ENCODE measurements at regions not wholly inside any gene's neighbourhood (a gene's known extent, or its start where the extent isn't known, plus 50 kb on each side); places are given as distances from the start of the nearest gene placed in this dataset.

DNA sequence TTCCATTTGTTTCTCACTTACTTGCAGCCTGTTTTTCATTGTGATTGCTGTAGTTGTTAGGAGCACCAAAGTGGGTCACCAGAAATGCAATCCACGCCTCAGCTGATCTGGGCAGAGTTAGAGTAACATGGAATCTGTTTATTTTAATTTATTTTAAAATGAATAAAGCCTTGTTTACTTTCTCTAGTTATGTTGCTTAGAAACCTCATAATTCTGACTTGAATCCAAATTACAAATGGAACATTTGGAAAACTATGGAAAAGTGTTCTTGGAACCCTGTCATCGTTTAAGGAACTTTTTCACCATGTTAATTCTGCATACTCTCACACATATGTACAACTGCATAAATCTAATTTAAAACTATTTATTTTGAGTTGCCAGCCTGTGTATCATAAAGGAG, 92.2 kb upstream of the DAAM1 start:
- Histone ChIP-seq H3K9ac (ENCODE audit: low read length) (no peak overlapping the region), H3K36me3 (ENCODE audit: insufficient read depth, low read length) (no peaks in the 10 kb centered on the region), H3K27ac (ENCODE audit: low read depth, low read length, poor library complexity, severe bottlenecking) (no peak overlapping the region), H3K79me2 (ENCODE audit: insufficient read depth, low read length) (no peaks in the 10 kb centered on the region), H4K20me1 (ENCODE audit: insufficient read depth, low read length) (no peaks in the 10 kb centered on the region), H3K9me3 (ENCODE audit: low read length) (no peaks in the 10 kb centered on the region), H3K27me3 (ENCODE audit: insufficient read depth, low read length) (no peaks in the 10 kb centered on the region), H3K4me2 (ENCODE audit: low read length) (no peak overlapping the region), H3F3A (ENCODE audit: insufficient read depth, low read length) (no peaks in the 10 kb centered on the region), H3K9me2 (ENCODE audit: low read depth, low read length) (no peaks in the 10 kb centered on the region), H3K4me1 (ENCODE audit: insufficient read depth, low read length, severe bottlenecking) (no peaks in the 10 kb centered on the region), H3K4me3 (ENCODE audit: low read depth, low read length, poor library complexity, severe bottlenecking) (no peak overlapping the region), H2AFZ (ENCODE audit: low read length) (no peak overlapping the region)
- TF ChIP-seq, protein P1, sequence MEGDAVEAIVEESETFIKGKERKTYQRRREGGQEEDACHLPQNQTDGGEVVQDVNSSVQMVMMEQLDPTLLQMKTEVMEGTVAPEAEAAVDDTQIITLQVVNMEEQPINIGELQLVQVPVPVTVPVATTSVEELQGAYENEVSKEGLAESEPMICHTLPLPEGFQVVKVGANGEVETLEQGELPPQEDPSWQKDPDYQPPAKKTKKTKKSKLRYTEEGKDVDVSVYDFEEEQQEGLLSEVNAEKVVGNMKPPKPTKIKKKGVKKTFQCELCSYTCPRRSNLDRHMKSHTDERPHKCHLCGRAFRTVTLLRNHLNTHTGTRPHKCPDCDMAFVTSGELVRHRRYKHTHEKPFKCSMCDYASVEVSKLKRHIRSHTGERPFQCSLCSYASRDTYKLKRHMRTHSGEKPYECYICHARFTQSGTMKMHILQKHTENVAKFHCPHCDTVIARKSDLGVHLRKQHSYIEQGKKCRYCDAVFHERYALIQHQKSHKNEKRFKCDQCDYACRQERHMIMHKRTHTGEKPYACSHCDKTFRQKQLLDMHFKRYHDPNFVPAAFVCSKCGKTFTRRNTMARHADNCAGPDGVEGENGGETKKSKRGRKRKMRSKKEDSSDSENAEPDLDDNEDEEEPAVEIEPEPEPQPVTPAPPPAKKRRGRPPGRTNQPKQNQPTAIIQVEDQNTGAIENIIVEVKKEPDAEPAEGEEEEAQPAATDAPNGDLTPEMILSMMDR (IDR thresholded peaks at IDR 0.05; ENCODE audit: low read length), result no peak
- no peak for TF ChIP-seq EZH2 (IDR thresholded peaks at IDR 0.05; ENCODE audit: borderline replicate concordance, low read length)

DNA sequence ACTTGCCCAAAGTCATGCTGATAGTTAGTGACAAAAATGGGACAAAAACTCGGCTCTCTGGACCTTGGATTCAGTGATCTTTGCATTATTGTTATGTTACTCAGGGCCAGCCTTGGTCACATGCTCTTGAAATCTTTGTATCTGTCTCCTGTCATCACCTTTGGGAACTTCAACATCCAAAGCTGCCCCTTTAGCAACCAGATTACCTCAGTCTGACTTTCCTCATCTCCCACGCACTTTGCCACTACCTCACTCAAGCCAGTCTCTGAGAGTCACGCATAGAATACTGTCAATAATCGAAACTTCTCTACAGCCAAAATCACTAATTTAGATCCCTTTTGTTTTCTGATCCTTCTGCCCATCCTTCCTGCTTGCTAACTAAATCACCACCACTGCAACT, 90.8 kb upstream of the DAAM1 start:
- Histone ChIP-seq H3K4me2 (ENCODE audit: low read length) (no peak overlapping the region), H3F3A (ENCODE audit: insufficient read depth, low read length) (no peaks in the 10 kb centered on the region), H2AFZ (ENCODE audit: low read length) (no peak overlapping the region)

DNA sequence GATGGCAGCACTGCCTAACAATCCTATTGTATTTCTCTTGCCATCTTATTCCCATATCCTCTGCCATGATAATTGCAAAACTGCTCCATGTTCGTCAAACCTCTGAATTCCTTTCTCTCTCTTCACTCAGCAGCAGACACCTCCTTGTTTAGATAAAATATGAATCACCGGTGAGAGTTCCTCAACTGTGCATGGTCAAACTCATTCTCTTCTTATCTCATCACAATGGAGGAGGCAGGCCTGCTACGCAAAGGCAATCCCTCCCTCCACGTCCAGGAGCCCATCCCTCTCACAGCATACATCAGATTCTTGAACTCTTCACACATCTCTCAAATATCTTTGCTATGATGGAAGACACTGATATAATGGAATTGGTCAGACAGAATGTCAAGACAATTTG, 90.1 kb upstream of the DAAM1 start:
- Histone ChIP-seq H3K27ac (ENCODE audit: low read depth, low read length, poor library complexity, severe bottlenecking) (no peak overlapping the region), H2AFZ (ENCODE audit: low read length) (no peak overlapping the region), H3K4me2 (ENCODE audit: low read length) (no peak overlapping the region)

More for the DNA sequence above, 90.8 kb upstream of the DAAM1 start:
- Histone ChIP-seq H3K4me3 (ENCODE audit: low read depth, low read length, poor library complexity, severe bottlenecking) (no peak overlapping the region), H3K27me3 (ENCODE audit: insufficient read depth, low read length) (no peaks in the 10 kb centered on the region), H3K9me2 (ENCODE audit: low read depth, low read length) (no peaks in the 10 kb centered on the region), H3K27ac (ENCODE audit: low read depth, low read length, poor library complexity, severe bottlenecking) (no peak overlapping the region), H4K20me1 (ENCODE audit: insufficient read depth, low read length) (no peaks in the 10 kb centered on the region), H3K4me1 (ENCODE audit: insufficient read depth, low read length, severe bottlenecking) (no peaks in the 10 kb centered on the region), H3K9me3 (ENCODE audit: low read length) (no peaks in the 10 kb centered on the region), H3K79me2 (ENCODE audit: insufficient read depth, low read length) (no peaks in the 10 kb centered on the region), H3K36me3 (ENCODE audit: insufficient read depth, low read length) (no peaks in the 10 kb centered on the region), H3K9ac (ENCODE audit: low read length) (no peak overlapping the region)
- TF ChIP-seq, protein P1 (IDR thresholded peaks at IDR 0.05; ENCODE audit: low read length), result no peak
- TF ChIP-seq EZH2 (IDR thresholded peaks at IDR 0.05; ENCODE audit: borderline replicate concordance, low read length), result no peak

More for the DNA sequence above, 90.1 kb upstream of the DAAM1 start:
- H3K9me3 ChIP-seq (ENCODE audit: low read length), result no peaks in the 10 kb centered on the region
- no peaks in the 10 kb centered on the region for H3K36me3 ChIP-seq (ENCODE audit: insufficient read depth, low read length)
- H3K27me3 ChIP-seq (ENCODE audit: insufficient read depth, low read length), result no peaks in the 10 kb centered on the region
- no peak overlapping the region for H3K4me3 ChIP-seq (ENCODE audit: low read depth, low read length, poor library complexity, severe bottlenecking)
- no peaks in the 10 kb centered on the region for H4K20me1 ChIP-seq (ENCODE audit: insufficient read depth, low read length)
- TF ChIP-seq EZH2 (IDR thresholded peaks at IDR 0.05; ENCODE audit: borderline replicate concordance, low read length), result no peak
- TF ChIP-seq, protein P1 (IDR thresholded peaks at IDR 0.05; ENCODE audit: low read length), result no peak
- H3F3A ChIP-seq (ENCODE audit: insufficient read depth, low read length), result no peaks in the 10 kb centered on the region
- H3K4me1 ChIP-seq (ENCODE audit: insufficient read depth, low read length, severe bottlenecking), result no peaks in the 10 kb centered on the region
- no peaks in the 10 kb centered on the region for H3K9me2 ChIP-seq (ENCODE audit: low read depth, low read length)
- H3K9ac ChIP-seq (ENCODE audit: low read length), result no peak overlapping the region
- no peaks in the 10 kb centered on the region for H3K79me2 ChIP-seq (ENCODE audit: insufficient read depth, low read length)

Data from OCI-LY1 (cell line).